HL-60 (cell line): ENCODE measurements at regions not wholly inside any gene's neighbourhood (a gene's known extent, or its start where the extent isn't known, plus 50 kb on each side); places are given as distances from the start of the nearest gene placed in this dataset.

Source experiments
- GABPA ChIP-seq: IDR thresholded peaks from 2 replicates; pipeline ENCODE4 v1.6.1; 2012; ENCODE audit warnings: low read depth
- POLR2AphosphoS5 ChIP-seq: IDR thresholded peaks from 2 replicates; pipeline ENCODE4 v1.6.1; 2012; ENCODE audit warnings: low read depth
- SPI1 ChIP-seq: IDR thresholded peaks from 2 replicates; pipeline ENCODE4 v1.6.1; 2012; ENCODE audit warnings: low read depth, mild to moderate bottlenecking, borderline replicate concordance
- TF ChIP-seq, protein P1 (sequence below): IDR thresholded peaks from one replicate; pipeline ENCODE4 v1.5.1; 2011; ENCODE audit warnings: low read length, control low read depth, inconsistent platforms; ENCODE audit not compliant: insufficient read depth
- TF ChIP-seq, protein P2 (sequence below): IDR thresholded peaks from 2 replicates; pipeline ENCODE4 v1.6.1; 2012; ENCODE audit warnings: low read depth; ENCODE audit not compliant: insufficient replicate concordance

DNA sequence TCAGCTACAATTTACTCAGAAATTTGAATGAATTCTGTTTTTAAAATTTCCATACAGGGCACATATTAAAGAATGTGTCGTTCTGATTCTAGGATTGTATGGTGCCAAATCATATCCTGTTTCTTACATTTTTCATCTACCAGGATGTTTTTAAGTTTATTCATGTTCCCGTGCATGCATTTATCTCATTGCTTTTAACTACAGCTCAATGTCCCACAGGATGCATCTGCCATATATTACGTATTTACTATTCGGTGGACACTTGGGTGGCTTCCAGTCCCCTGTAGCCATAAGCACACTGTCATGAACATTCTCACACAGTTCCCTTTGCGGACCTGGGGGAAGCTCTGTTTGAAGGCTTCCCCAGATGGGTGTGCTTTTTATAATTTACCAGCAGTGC, 122.3 kb downstream of the CCDC71L start:
- TF ChIP-seq, protein P1, sequence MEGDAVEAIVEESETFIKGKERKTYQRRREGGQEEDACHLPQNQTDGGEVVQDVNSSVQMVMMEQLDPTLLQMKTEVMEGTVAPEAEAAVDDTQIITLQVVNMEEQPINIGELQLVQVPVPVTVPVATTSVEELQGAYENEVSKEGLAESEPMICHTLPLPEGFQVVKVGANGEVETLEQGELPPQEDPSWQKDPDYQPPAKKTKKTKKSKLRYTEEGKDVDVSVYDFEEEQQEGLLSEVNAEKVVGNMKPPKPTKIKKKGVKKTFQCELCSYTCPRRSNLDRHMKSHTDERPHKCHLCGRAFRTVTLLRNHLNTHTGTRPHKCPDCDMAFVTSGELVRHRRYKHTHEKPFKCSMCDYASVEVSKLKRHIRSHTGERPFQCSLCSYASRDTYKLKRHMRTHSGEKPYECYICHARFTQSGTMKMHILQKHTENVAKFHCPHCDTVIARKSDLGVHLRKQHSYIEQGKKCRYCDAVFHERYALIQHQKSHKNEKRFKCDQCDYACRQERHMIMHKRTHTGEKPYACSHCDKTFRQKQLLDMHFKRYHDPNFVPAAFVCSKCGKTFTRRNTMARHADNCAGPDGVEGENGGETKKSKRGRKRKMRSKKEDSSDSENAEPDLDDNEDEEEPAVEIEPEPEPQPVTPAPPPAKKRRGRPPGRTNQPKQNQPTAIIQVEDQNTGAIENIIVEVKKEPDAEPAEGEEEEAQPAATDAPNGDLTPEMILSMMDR, result no peak
- TF ChIP-seq GABPA, result no peak
- TF ChIP-seq, protein P2, sequence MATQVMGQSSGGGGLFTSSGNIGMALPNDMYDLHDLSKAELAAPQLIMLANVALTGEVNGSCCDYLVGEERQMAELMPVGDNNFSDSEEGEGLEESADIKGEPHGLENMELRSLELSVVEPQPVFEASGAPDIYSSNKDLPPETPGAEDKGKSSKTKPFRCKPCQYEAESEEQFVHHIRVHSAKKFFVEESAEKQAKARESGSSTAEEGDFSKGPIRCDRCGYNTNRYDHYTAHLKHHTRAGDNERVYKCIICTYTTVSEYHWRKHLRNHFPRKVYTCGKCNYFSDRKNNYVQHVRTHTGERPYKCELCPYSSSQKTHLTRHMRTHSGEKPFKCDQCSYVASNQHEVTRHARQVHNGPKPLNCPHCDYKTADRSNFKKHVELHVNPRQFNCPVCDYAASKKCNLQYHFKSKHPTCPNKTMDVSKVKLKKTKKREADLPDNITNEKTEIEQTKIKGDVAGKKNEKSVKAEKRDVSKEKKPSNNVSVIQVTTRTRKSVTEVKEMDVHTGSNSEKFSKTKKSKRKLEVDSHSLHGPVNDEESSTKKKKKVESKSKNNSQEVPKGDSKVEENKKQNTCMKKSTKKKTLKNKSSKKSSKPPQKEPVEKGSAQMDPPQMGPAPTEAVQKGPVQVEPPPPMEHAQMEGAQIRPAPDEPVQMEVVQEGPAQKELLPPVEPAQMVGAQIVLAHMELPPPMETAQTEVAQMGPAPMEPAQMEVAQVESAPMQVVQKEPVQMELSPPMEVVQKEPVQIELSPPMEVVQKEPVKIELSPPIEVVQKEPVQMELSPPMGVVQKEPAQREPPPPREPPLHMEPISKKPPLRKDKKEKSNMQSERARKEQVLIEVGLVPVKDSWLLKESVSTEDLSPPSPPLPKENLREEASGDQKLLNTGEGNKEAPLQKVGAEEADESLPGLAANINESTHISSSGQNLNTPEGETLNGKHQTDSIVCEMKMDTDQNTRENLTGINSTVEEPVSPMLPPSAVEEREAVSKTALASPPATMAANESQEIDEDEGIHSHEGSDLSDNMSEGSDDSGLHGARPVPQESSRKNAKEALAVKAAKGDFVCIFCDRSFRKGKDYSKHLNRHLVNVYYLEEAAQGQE, result no peak
- no peak for TF ChIP-seq POLR2AphosphoS5
- no peak for TF ChIP-seq SPI1
